Fibroblast of skin of right biceps (primary cell): ENCODE measurements at regions not wholly inside any gene's neighbourhood (a gene's known extent, or its start where the extent isn't known, plus 50 kb on each side); places are given as distances from the start of the nearest gene placed in this dataset.
A peak's percentile ranks its signal among the peaks of the same experiment; 100 is the strongest.

ENCODE experiments used
- DNase-seq: peaks from one replicate; pipeline ENCODE4 v3.0.0-alpha.2; 2013

- DNase-seq: no peak
These were observed 78.1 kb downstream of the ASB9 start for GRCh38 chrX:15191830-15192229.

- no peak for DNase-seq
These were observed 81.8 kb downstream of the ASB9 start for GRCh38 chrX:15188039-15188438.

GRCh38 chrX:15177316-15177715 is 92.6 kb downstream of the ASB9 start:
- no peak for DNase-seq

- no peak for DNase-seq
These were observed 96.5 kb downstream of the ASB9 start for GRCh38 chrX:15173411-15173810.

- peak; percentile 46 for DNase-seq
These were observed 99.0 kb downstream of the ASB9 start for GRCh38 chrX:15170927-15171326.

- DNase-seq: no peak
These were observed 102.1 kb downstream of the ASB9 start for GRCh38 chrX:15167826-15168225.

- DNase-seq: no peak
These were observed 104.1 kb downstream of the ASB9 start for GRCh38 chrX:15165832-15166231.

GRCh38 chrX:15163131-15163530 is 106.8 kb downstream of the ASB9 start:
- DNase-seq: no peak

GRCh38 chrX:15160558-15161095 is 109.3 kb downstream of the ASB9 start:
- no peak for DNase-seq

GRCh38 chrX:15158736-15159406 is 111.0 kb downstream of the ASB9 start:
- DNase-seq: no peak

GRCh38 chrX:15158350-15158735 is 111.5 kb downstream of the ASB9 start:
- DNase-seq: no peak

- DNase-seq: no peak
These were observed 112.3 kb downstream of the ASB9 start for GRCh38 chrX:15157624-15158023.

- no peak for DNase-seq
These were observed 118.4 kb downstream of the ASB9 start for GRCh38 chrX:15151267-15152186.

- DNase-seq: no peak
These were observed 119.3 kb downstream of the ASB9 start for GRCh38 chrX:15150586-15150985.

- no peak for DNase-seq
These were observed 123.4 kb downstream of the ASB9 start for GRCh38 chrX:15146515-15146914.

- no peak for DNase-seq
These were observed 126.1 kb downstream of the ASB9 start for GRCh38 chrX:15143825-15144121.

GRCh38 chrX:15143050-15143824 is 126.6 kb downstream of the ASB9 start:
- DNase-seq: peak; percentile 17

- DNase-seq: no peak
These were observed 127.7 kb downstream of the ASB9 start for GRCh38 chrX:15142084-15142715.

GRCh38 chrX:15136795-15137194 is 133.1 kb downstream of the ASB9 start:
- no peak for DNase-seq

GRCh38 chrX:15129412-15129811 is 140.5 kb downstream of the ASB9 start:
- DNase-seq: no peak

GRCh38 chrX:15128861-15129260 is 141.0 kb downstream of the ASB9 start:
- DNase-seq: no peak

- no peak for DNase-seq
These were observed 142.9 kb downstream of the ASB9 start for GRCh38 chrX:15127010-15127409.

- no peak for DNase-seq
These were observed 153.0 kb downstream of the ASB9 start for GRCh38 chrX:15116900-15117299.
